Lower leg skin (tissue), 4 donors: ENCODE measurements at regions not wholly inside any gene's neighbourhood (a gene's known extent, or its start where the extent isn't known, plus 50 kb on each side); places are given as distances from the start of the nearest gene placed in this dataset.

Source experiments
- DNase-seq, 2 donors: peaks; one replicate each; pipeline ENCODE4 v3.0.0-alpha.2; 2019; ENCODE audit warnings: low spot score in 2 of 2
- H3K4me3 ChIP-seq: fragments of 200-600 bp; sonication (generic); 2 replicates; pipeline ENCODE4 v1.5.1; 2017; ENCODE audit warnings: mild to moderate bottlenecking, low read depth; ENCODE audit not compliant: poor library complexity, severe bottlenecking
- CTCF ChIP-seq, 3 donors: fragments of 450-650 bp; IDR thresholded peaks; one replicate each; pipeline ENCODE4 v1.5.1; 2016; ENCODE audit warnings: antibody characterized with exemption in 3 of 3, mild to moderate bottlenecking in 3 of 3, moderate library complexity in 2 of 3
- POLR2A ChIP-seq, 2 donors: fragments of 450-650 bp; IDR thresholded peaks; one replicate each; pipeline ENCODE4 v1.6.1; 2016 to 2017; ENCODE audit warnings: antibody characterized with exemption in 2 of 2, mild to moderate bottlenecking in 1 of 2, moderate library complexity in 1 of 2
- WGBS, 2 donors: methylation state at CpG; one replicate each; pipeline ENCODE4 v1.1.5; 2018; 5-methylcytosine and 5-hydroxymethylcytosine counted together
- intact Hi-C: fragments of 100-400 bp; cut with DNase I; formaldehyde crosslinking; loops from one replicate; pipeline ENCODE4 v1.15.0; 2023; ENCODE audit warnings: low total_unique reads

- no peak for DNase-seq
- no peak for TF ChIP-seq POLR2A (IDR thresholded peaks at IDR 0.05)
- no peak for TF ChIP-seq CTCF (IDR thresholded peaks at IDR 0.05)
- WGBS, 2 donors, result 32 to 39% methylated on average over 6 of the region's 6 CpGs
- no peak overlapping the region for H3K4me3 ChIP-seq
- intact Hi-C loops, result loop anchor here (2.0 kb wide), 1 partner anchor 236 kb away; no protein-coding TSS in a partner anchor
Measured at GRCh38 chr6:137944793-137945498, 77.9 kb downstream of the TNFAIP3 start.

GRCh38 chr6:137949686-137950390 lies 82.8 kb downstream of the TNFAIP3 start:
- DNase-seq, result no peak
- no peak overlapping the region for H3K4me3 ChIP-seq
- intact Hi-C loops, result no loop called here
- no peak for TF ChIP-seq CTCF (IDR thresholded peaks at IDR 0.05)
- TF ChIP-seq POLR2A (IDR thresholded peaks at IDR 0.05), result no peak
- WGBS, 2 donors, result 94 to 95% methylated on average over 1 of the region's 1 CpG

- intact Hi-C loops, result no loop called here
- no peak overlapping the region for H3K4me3 ChIP-seq
- TF ChIP-seq POLR2A (IDR thresholded peaks at IDR 0.05) (no peak), CTCF (IDR thresholded peaks at IDR 0.05) (no peak)
- 88 to 89% methylated on average over 7 of the region's 7 CpGs for WGBS, 2 donors
- no peak for DNase-seq
Measured at GRCh38 chr6:137950581-137950980, 83.5 kb downstream of the TNFAIP3 start.

GRCh38 chr6:137951064-137951597 lies 84.1 kb downstream of the TNFAIP3 start:
- no peak for DNase-seq
- no peak overlapping the region for H3K4me3 ChIP-seq
- WGBS, 2 donors, result 69 to 83% methylated on average over 3 of the region's 3 CpGs
- no peak for TF ChIP-seq POLR2A (IDR thresholded peaks at IDR 0.05)
- TF ChIP-seq CTCF (IDR thresholded peaks at IDR 0.05), result no peak
- intact Hi-C loops, result no loop called here

GRCh38 chr6:137952247-137952646 lies 85.2 kb downstream of the TNFAIP3 start:
- intact Hi-C loops, result no loop called here
- no peak for DNase-seq
- no peak overlapping the region for H3K4me3 ChIP-seq
- TF ChIP-seq CTCF (IDR thresholded peaks at IDR 0.05) (no peak), POLR2A (IDR thresholded peaks at IDR 0.05) (no peak)
- WGBS, 2 donors, result 85 to 100% methylated on average over 2 of the region's 2 CpGs
